Fibroblast of villous mesenchyme (primary cell): ENCODE measurements at regions not wholly inside any gene's neighbourhood (a gene's known extent, or its start where the extent isn't known, plus 50 kb on each side); places are given as distances from the start of the nearest gene placed in this dataset.

ENCODE experiments used
- DNase-seq: peaks from one replicate; pipeline ENCODE4 v3.0.0-alpha.2; 2010; ENCODE audit warnings: low read depth
- H3K4me3 ChIP-seq: 2 replicates; pipeline ENCODE4 v1.5.1; 2011; ENCODE audit warnings: low read depth, mild to moderate bottlenecking, low read length
- CTCF ChIP-seq: IDR thresholded peaks from 2 replicates; pipeline ENCODE4 v1.5.1; 2012; ENCODE audit warnings: low read depth, mild to moderate bottlenecking, low read length; ENCODE audit not compliant: insufficient read depth

DNA sequence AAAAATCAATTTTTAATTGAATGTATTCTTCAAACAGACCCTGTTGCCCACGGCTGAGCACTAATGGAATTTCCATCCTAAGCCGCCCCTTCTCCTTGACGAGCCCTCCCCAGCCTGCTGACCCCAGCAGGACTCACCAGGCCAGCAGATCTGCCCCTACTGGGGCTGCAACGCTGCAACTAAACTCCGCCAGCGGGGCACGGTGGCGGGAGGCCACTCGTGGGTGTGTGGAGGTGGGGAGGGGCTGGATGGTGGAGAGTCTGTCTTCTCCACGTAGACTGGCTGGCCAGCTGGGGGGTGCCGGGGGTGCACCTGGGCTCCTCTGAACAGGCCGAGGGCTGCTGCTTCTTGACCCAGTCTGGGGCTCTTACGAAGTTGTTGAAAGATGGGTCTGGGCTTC, 67.8 kb downstream of the ENGASE start:
- no peak for TF ChIP-seq CTCF
- no peak for DNase-seq
- no peak overlapping the region for H3K4me3 ChIP-seq

- H3K4me3 ChIP-seq = no peak overlapping the region
- no peak for DNase-seq
- TF ChIP-seq CTCF = no peak
These were observed 67.1 kb downstream of the ENGASE start for GRCh38 chr17:79141578-79142355.

GRCh38 chr17:79138826-79139225, 64.2 kb downstream of the ENGASE start:
- no peak for DNase-seq
- TF ChIP-seq CTCF = no peak
- no peak overlapping the region for H3K4me3 ChIP-seq

DNA sequence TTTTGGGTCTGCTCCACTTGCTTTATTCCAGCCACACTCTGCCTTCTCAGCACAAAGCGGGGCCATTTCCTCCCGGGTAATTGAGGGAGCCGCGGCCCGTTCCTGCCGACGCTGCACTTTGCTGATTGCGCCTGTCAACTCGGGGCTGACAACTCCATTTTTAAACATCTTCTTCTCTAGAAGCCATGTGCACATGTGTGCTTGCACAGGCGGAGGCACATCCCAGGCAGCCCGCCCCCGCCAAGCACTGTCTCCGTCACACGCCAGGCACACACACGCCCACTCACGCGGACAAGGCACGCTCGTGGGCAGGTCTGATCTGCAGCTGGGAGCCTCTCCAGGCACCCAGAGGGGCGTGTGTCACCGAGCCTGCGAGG, 63.2 kb downstream of the ENGASE start:
- H3K4me3 ChIP-seq = no peak overlapping the region
- no peak for TF ChIP-seq CTCF
- no peak for DNase-seq

GRCh38 chr17:79137015-79137788, 62.6 kb downstream of the ENGASE start:
- DNase-seq = no peak
- TF ChIP-seq CTCF = no peak
- no peak overlapping the region for H3K4me3 ChIP-seq

DNA sequence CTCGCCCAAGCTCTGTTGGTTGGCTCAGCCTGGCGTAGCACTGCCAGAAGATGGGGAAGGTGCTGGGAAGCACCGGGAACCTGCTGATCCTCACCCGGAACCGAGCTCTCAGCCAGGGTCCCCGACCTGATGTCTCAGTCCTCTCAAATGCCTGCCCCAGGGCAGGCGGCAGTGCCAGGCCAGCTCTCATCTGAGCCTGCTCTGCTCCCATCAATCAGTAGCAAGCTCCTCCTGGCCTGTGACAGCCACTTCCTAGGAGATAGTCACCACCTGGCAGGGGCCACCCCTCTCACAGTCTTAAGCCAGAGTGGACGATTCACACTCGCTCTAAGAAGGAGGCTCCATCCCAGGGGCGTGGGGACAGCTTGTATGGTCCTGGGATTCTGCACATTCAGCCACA, 62.0 kb downstream of the ENGASE start:
- TF ChIP-seq CTCF = no peak
- no peak for DNase-seq
- no peak overlapping the region for H3K4me3 ChIP-seq
